RCC 7860 (cell line): ENCODE measurements at regions not wholly inside any gene's neighbourhood (a gene's known extent, or its start where the extent isn't known, plus 50 kb on each side); places are given as distances from the start of the nearest gene placed in this dataset.
"Not testable (repeated sequence)": the region's sequence is repeated elsewhere in the genome, so short reads cannot be mapped to it uniquely, and the experiment has no call there.

ENCODE experiments used
- DNase-seq: peaks from one replicate; pipeline ENCODE4 v3.0.0-alpha.2; 2015; ENCODE audit warnings: low spot score
- FAIRE-seq: peaks from 2 replicates; lab custom pipeline; 2012; peaks lifted over from hg19 to GRCh38; lab: Jason Lieb, UNC

DNA sequence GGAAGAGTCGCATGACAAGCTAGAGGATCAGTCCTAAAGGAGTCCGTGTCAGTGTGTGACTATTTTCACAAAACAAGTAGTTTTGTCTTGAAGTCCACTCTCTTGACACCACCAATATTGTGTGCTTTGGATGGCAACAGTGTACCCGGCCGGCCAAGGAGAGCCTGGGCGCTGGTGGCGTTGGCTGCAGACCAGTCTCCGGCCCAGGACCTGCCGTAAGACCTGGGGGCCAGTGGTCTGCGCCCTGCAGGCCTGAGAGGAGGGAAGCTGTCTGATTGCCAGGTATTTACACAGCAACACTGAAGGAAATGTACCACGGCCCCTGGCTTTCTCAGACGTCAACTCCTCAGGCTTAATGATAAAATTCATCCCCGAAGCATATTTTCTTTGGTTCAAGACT, 472.4 kb upstream of the SALL3 start:
- FAIRE-seq (no peak), DNase-seq (no peak)

DNA sequence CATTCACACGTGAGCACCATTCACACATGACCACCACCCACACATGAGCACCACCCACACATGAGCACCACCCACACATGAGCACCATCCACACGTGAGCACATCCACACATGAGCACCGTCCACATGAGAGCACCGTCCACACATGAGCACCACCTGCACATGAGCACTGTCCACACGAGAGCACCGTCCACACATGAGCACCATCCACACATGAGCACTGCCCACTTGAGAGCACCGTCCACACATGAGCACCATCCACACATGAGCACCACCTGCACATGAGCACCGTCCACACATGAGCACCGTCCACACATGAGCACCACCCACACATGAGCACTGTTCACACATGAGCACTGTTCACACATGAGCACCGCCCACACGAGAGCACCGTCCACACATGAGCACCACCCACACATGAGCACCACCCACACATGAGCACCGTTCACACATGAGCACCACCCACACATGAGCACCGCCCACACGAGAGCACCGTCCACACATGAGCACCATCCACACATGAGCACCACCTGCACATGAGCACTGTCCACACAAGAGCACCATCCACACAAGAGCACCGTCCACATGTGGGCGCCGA, 471.3 kb upstream of the SALL3 start:
- DNase-seq, FAIRE-seq: not testable (repeated sequence)

DNA sequence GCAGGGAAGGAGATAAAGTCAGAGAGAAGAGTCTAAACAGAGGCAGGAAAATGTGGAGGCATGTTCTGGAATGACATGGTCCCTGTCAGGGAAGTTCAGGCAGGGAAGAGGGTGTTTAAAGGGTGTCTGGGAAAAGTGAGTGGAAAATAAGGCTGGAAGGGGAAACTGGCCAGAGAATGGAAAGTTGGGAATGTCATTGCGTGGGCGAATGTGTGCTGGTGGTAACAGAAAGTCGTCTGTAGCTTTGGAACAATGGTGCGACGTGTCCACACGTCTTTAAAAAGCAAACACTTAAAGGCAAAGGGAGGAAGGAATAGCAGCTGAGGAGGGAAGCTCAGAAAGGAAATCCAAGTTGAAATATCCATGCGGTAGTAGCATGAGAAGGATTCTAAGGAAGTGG, 469.5 kb upstream of the SALL3 start:
- no peak for FAIRE-seq
- no peak for DNase-seq

DNA sequence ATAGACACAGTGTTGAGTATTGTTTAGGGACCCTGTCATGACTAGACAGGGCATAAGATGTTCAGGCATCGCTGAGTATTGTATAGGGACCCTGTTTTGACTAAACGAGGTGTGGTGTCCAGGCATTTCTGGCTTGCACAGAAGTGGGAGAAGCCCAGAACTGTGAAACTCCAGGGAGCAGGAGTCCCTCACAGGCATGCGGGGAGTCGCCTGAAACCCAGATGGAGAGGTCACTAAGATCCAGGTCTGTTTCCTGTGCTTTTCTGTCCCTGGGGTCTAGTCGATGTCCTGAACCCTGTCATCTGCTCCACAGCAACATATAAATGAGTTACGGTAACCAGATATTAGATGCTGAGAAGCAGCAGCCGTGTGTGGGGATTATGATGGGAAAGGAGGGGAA, 469.0 kb upstream of the SALL3 start:
- FAIRE-seq (no peak), DNase-seq (no peak)

DNA sequence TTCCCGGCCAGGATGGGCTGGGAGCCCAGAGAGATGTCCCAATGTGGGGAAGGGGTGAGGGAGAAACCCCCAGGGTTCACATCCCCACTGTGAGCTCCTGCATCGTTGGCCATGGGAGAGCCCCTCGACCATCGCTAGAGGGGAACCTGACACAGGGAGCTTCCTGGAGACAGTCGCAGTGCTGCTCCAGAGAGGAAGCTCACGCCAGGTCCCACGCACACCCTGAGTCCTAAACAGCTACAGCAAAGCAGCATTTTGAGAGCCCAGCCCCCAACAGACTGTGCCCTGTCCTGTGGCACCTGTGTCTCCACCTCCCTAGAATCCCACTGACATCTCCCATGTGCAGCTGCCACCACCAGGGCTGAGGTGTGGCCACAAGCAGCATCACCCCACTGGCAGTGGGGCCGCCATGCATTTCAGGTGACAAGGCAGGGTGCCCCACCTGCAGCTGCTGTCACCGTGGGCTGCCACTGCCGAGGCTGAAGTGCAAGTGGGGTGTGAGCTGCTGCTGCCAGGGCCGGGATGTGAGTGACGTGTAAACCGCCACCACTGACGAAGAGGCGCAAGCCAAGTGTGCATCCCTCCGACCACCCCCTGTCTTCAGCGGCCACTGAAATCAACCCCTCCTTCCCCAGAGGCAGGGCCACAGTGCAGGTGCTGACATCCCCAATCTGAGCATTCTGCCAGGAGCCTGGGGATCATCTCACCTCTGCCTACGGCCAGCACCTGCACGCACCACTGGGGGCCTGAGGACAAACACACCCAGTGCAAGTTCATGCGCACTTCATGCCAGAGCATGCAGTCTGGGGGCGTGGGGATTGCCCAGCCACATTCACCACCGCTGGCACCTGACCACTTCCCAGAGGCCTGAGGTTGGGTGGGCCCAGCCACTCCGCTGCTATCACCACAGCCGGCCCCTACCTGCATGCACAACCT, 467.7 kb upstream of the SALL3 start:
- DNase-seq (no peak), FAIRE-seq (no peak)

DNA sequence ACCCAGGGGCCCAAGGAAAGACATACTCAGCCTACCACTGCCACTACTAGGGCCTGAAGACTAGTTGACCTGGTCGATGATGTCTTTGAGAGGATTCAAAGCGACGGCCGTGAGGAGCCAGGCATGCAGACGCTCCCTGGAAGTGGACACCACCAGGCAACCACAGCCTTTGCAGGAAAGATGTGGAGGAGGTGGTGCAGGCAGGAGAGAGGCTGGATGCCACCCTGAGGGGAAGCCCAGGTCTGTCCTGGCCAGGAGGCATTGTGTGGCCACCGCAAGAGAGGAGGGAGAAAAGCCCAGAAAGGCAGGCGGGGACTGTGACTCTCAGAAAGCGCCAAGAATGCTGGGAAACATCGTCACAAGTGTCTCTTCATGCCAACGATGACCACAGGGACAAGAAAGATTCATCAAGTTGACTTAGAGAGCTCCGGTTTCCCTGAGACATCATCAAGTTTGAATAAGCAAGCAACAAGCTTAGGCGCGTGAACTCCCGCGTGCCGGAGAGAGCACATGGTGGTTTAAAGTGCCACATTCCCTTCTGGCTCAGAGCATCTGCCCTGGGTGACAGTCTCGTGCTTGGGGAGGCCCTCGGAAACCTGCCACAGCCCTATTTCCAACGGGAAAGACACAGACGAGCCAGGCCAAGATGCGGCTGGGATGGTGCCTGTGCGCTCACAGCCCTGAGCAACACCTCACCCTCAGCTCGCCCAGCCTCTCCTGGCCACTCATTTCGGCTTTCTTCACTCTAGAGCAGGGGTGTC, 464.5 kb upstream of the SALL3 start:
- DNase-seq = no peak
- FAIRE-seq = no peak

DNA sequence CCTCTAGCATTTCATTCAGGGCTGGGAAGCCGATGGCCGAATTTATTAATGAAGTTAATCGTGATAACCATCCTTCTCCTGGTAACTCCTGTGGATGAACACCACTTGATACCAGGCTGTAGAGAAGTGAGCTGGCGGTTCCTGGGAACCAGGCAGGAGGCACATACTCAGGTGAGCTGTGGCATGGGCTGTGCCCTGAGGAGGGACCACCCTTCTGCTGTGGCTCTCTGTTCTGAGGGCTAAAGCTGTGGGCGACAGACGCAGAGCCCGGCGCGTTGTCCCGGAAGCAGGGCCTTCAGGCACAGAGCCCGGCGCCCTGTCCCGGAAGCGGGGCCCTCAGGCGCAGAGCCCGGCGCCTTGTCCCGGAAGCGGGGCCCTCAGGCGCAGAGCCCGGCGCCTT, 462.3 kb upstream of the SALL3 start:
- FAIRE-seq (no peak), DNase-seq (no peak)

DNA sequence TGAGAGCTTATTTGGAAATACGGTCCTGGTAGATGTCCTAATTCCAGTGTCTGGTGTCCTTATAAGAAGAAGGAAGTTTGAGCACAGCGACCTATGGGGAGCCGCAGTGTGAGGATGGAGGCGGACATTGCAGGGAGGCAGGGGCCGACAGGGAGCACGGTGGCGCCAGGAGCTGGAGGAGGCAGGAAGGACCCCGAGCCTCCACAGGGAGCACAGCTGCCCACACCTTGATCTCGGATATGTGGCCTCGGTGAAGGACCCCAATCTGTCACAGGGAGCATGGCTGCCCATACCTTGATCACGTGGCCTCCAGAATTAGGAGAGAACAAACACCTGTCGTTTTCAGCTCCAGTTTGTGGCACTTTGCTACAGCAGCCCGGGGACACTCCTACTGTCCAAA, 461.6 kb upstream of the SALL3 start:
- FAIRE-seq (no peak), DNase-seq (no peak)

DNA sequence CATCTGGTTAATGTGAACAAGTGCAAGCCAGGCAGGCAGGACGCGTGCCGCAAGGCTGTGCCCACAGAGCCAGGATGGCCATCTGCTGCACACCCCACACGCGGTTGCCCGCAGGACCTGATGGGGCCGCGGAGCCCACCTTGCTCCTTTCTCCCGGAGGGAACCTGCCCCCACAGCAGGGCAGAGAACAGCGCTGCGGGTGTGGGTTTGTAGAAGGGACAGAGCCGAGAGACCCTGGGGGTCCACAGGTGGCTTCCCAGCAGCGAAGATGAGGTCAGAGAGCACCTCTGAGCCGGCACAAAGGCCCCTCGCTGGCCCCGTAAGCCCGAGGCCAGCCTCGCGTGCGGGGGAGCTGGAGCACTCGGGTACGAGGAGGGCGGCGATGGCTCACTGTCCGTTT, 460.8 kb upstream of the SALL3 start:
- DNase-seq (no peak), FAIRE-seq (no peak)

DNA sequence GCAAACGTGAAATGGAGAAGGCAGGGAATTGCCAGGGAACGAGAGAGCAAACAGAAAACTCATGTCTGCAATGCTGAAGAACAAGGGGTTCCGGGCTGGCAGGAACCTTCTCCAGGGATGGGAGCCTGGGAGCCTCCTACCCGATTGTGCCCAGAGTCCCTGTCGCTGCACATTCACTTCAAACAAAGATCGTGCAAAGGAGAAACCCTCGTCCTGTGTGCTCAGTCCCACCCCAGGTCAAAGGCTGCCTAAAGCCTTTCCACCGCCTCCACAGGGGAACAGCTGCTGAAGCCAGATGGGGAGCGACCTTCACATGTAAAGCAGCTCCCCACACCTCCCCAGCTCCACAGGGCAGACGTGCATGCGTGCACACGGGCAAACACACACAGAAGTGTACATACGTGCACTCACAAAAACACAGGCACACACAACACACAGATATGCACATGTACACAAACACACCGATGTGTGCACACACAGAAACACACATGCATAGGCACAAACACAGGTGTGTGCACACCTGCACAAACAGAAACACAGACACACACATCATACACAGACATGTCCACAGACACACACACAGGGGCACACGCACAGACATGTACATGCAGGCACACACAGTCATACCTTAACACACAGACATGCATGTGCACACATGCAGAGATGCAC, 460.1 kb upstream of the SALL3 start:
- no peak for FAIRE-seq
- DNase-seq = no peak

DNA sequence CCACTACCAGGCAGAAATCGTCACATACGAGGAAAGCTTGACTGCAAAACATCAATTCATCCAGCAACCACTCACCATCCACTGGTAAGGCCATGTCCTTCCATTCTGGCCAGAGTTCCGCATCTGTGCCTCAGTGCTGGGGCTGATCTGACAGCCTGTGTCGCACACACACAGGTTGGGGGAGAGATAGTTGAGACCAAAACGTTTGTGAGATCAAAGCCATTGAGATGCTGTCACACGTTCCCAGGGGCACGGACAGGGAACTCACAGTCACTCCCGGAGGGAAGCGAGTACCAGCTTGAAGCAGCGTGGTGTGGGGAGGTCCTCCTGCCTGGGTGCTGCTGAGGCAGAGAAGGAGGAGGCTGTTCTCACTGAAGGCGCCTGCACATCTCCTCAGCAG, 458.5 kb upstream of the SALL3 start:
- DNase-seq = no peak
- no peak for FAIRE-seq

DNA sequence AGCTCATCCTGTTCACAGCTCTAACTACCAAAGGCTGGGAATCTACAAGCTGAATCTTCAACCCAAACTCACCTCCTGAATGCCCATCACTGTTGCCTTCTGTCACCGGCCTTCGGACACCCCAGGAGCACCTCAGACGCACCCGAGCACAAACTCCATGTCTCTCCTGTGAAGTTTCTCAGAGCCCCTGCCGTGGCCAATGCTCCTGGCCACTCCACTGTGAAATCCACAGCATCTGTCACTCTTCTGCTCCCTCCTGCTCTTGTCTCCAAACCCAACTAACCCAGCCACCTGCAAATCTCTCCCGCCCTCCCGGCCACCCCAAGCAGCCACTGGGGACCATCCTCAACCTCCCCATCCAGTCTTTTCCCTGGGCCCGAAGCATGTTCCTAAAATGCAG, 457.9 kb upstream of the SALL3 start:
- DNase-seq (no peak), FAIRE-seq (no peak)

DNA sequence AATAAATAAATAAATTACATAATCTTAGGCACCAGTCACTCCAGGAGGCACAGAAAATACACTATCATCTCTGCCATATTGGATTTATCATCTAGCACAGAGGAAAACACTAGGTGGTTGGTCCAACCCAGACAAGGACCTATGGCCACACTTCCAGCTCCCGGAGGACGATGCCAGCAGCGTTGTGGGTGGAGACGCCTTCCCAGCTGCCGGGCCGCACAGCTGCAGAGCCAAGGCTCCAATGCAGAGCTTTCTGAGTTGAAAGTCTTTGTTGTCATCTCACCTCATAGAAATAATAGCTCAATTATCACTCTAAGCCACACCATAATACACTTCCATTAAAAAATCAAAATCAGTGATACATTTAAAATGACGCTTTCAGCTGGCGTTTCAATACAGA, 457.1 kb upstream of the SALL3 start:
- FAIRE-seq (no peak), DNase-seq (no peak)

DNA sequence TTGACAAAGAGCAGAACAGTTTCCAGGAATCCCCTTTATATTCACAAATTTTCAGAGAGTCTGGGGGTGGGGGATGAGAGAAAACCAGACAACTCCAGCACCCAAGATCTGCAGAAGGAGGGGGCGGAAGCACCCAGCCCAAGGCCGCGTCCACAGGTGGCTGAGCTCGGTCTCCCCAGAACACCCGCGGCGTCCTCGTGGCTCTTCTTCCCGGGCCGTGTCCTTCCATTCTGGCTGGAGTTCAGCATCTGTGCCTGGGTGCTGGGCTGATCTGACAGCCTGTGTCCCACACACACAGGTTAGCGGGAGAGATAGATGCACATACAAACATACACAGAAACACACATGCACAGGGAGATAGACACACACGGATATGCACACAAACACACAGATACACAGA, 455.8 kb upstream of the SALL3 start:
- FAIRE-seq = no peak
- DNase-seq = no peak

DNA sequence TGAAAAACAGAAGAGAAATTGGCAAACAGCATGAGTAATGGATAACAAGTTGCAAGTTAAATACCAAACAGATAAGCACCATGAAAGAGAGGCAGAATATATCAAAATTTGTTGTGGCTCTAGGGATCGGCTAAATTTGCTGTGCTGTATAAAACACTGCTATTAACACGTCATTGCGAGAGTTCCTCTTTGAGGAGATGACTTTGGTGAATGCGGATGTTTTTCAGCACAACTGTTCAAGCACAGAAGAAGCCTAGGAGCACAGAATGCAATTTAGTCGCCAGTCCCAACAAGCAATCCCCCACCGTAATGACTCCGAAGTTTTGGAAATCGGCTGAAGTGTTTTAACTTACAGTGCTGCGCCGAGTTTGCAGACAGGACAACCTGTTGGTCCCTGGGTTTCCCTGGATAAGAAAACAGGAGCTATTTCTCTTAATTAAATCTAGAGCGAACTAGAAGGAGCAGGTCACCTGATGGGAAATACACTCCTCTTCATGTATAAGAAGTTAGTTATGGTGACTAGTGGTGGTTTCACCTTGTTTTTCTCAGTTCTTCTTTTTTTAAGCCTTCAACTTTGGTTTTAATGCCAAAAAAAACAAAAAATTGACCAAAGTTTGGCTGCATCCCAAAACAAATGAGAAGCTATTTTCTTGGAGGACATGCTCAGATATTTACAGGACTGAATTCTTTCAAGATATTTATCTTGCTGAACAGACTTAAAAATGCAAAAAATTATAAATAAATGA, 454.1 kb upstream of the SALL3 start:
- FAIRE-seq (no peak), DNase-seq (no peak)

DNA sequence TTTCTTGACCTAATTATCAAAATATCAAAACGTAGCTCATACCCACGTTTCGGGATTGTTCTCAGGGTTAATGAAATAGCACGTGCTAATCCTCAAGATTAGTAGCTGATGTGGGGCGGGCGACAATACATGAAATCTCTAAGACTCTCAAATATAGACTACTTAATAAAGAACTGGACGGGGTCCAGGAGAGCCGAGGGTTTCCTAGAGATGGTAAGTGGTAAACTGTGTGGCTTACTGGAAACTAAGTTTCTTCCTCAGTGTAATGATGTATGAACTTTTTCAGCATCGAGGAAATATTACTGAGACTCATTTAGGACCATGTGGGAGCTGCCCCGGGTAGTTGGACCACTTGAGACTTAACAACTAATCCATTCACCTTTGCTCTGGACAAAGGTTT, 453.3 kb upstream of the SALL3 start:
- FAIRE-seq (no peak), DNase-seq (no peak)

DNA sequence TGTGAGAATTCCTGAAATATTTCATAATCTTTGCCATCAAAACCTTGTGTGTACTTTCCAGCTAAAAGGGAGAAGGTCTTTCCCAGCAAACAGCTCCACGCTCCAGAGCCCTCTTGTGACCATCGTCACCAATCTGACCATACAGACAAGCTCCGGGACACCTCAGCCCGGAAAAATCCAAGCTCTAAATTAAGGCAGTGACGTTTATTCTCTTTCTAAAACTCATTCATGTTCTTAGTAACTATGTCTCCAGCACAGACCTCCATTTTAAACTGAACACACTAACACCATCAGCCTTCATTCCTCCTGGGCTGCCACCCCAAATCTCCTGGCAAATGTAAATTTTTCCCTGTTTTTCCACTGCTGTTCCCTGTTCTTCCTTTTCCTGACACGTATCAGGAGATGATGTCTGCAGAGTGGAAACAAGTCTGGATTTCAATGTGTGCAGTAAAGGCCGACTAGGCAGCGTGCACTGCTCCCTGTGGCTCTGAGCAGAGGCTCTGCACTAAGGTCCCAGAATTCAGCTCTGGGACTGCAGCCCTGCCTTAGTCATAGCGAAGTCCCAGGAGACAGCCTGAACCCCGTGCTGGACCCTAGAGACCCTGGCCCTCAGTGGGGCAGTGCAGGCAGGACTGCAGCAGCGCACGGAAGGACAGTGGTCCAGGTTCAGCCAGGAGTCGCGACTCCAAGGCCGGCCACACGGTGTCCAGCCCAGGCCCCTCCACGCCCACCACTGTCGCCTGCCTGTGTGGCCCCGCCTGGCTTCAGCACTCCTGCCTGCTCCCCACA, 452.5 kb upstream of the SALL3 start:
- DNase-seq (no peak), FAIRE-seq (no peak)

DNA sequence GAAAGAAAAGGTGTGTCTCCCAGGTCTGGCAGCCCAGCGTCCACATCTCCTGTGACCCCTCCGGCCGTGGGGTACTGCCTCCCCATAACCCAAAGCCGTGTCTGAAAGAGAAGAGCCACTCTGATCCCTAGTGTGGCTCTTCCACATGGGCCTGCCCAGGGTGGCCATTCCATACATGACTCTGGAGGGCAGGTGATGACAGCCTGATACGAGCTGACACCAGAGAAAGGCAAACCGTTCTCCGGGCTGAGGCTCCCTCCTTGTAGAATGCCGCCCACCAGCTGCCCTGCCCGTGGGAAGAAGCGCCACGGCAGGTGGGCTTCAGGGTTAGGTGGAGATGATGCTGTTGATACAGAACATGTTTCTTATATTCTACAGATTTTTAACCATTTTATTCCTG, 451.6 kb upstream of the SALL3 start:
- DNase-seq = no peak
- no peak for FAIRE-seq

DNA sequence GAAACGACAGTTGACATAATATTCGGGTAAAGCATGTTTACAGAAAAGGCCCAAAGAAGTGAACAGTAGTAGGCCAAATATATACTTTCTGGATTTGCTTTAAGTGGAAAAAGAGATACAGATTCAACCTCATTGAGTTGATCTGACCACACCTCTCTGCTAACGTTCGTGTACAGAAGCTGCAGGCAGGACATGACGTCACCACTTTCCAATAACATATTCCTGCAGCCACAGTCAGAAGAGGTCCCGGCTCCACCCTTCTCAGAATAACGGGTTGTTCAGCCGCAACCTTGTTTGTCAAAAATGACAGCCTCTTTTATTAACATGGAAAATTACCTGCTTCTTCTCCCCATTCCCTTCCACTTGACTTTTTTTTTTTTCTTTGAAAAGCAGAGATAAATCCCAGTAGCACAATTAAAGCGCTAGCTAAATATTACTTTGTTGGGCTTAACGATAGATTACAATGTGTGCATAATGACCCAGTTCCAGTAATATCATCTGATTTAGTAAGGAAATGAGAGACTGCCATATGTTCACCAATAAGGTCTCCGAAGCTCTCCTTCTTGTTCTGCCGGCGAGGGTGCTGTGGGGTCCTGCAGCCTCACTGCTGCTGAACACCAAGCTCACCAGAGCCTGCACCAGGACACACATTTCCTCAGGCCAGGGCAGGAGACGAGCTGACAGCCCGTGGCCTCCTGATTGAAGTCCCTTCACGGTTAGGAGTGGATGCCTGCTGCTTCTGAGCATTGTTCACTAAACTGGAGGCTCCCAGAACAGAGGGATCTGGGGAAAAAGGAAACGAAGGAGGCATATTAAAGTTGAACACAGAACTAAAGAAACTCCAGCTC, 451.0 kb upstream of the SALL3 start:
- DNase-seq = no peak
- FAIRE-seq = no peak
